Suprapubic skin (tissue), 4 donors: ENCODE measurements at regions not wholly inside any gene's neighbourhood (a gene's known extent, or its start where the extent isn't known, plus 50 kb on each side); places are given as distances from the start of the nearest gene placed in this dataset.

Source experiments
- DNase-seq, 2 donors: peaks; one replicate each; pipeline ENCODE4 v3.0.0-alpha.2; 2019; ENCODE audit warnings: low spot score in 2 of 2
- H3K27ac ChIP-seq: fragments of 200-600 bp; sonication (generic); one replicate; pipeline ENCODE4 v1.5.1; 2019
- H3K27me3 ChIP-seq: fragments of 200-600 bp; sonication (generic); one replicate; pipeline ENCODE4 v1.5.1; 2019
- H3K36me3 ChIP-seq: fragments of 200-600 bp; sonication (generic); one replicate; pipeline ENCODE4 v1.5.1; 2019
- H3K4me1 ChIP-seq: fragments of 200-600 bp; sonication (generic); one replicate; pipeline ENCODE4 v1.5.1; 2019
- H3K4me3 ChIP-seq: fragments of 200-600 bp; sonication (generic); one replicate; pipeline ENCODE4 v1.5.1; 2019; ENCODE audit warnings: mild to moderate bottlenecking
- H3K9me3 ChIP-seq: fragments of 200-600 bp; sonication (generic); one replicate; pipeline ENCODE4 v1.5.1; 2019
- CTCF ChIP-seq, 2 donors: fragments of 200-600 bp in 1 of 2; fragments of 450-650 bp in 1 of 2; sonication (generic) in 1 of 2; IDR thresholded peaks; one replicate each; pipeline ENCODE4 v1.5.1; 2016 to 2019; ENCODE audit warnings: antibody characterized with exemption in 2 of 2, mild to moderate bottlenecking in 1 of 2, moderate library complexity in 1 of 2
- EP300 ChIP-seq: sonication (generic); formaldehyde crosslinking; IDR thresholded peaks from one replicate; pipeline ENCODE4 v1.6.1; 2017; ENCODE audit warnings: antibody characterized with exemption
- POLR2A ChIP-seq, 2 donors: fragments of 450-650 bp; IDR thresholded peaks; one replicate each; pipeline ENCODE4 v1.6.1; 2017; ENCODE audit warnings: antibody characterized with exemption in 2 of 2, mild to moderate bottlenecking in 2 of 2, moderate library complexity in 2 of 2
- POLR2AphosphoS5 ChIP-seq, 3 donors: sonication (generic); formaldehyde crosslinking; IDR thresholded peaks; one replicate each; pipeline ENCODE4 v1.6.1; 2017; ENCODE audit warnings: antibody characterized with exemption in 3 of 3
- WGBS: methylation state at CpG from one replicate; pipeline ENCODE4 v1.1.5; 2018; 5-methylcytosine and 5-hydroxymethylcytosine counted together

DNA sequence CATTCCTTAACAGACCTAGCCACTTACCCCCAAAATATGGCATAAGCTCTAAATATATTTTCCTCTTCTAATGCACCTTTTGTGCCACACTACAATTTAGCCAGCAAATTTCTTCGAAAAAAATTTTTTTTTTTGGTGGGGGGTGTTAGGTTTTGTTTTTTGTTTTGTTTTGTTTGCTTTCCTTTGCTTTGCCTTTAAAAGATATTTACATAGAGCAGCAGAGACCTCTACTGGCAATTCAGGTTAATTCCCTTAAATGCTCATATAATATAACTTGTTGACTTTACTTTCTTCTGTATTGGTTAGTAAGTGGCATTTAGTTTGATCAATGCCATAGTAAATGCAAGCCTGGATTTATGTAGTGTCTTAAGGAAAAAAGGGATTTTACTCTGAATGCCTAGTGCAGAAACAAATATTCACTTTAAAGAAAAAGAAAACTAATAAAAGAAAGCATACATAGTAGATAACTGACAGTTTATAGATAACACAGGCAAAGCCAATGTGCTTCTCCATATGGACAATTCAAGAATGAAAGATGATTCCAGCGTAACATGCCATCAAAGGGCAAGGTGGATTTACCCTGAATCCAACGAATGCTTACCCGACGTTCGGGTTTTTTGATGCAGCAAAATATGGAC lies 1250.6 kb downstream of the GATA3 start:
- Histone ChIP-seq H3K36me3 (no peaks in the 10 kb centered on the region), H3K27ac (no peak overlapping the region), H3K4me1 (no peaks in the 10 kb centered on the region), H3K27me3 (peaks cover 8% of the 10 kb centered on the region), H3K4me3 (no peak overlapping the region), H3K9me3 (no peaks in the 10 kb centered on the region)
- TF ChIP-seq CTCF (IDR thresholded peaks at IDR 0.05) (peak in 1 of 2 donors; percentile 25), POLR2AphosphoS5 (IDR thresholded peaks at IDR 0.05) (no peak)
- WGBS = 51% methylated on average over 6 of the region's 6 CpGs
- no peak for DNase-seq

DNA sequence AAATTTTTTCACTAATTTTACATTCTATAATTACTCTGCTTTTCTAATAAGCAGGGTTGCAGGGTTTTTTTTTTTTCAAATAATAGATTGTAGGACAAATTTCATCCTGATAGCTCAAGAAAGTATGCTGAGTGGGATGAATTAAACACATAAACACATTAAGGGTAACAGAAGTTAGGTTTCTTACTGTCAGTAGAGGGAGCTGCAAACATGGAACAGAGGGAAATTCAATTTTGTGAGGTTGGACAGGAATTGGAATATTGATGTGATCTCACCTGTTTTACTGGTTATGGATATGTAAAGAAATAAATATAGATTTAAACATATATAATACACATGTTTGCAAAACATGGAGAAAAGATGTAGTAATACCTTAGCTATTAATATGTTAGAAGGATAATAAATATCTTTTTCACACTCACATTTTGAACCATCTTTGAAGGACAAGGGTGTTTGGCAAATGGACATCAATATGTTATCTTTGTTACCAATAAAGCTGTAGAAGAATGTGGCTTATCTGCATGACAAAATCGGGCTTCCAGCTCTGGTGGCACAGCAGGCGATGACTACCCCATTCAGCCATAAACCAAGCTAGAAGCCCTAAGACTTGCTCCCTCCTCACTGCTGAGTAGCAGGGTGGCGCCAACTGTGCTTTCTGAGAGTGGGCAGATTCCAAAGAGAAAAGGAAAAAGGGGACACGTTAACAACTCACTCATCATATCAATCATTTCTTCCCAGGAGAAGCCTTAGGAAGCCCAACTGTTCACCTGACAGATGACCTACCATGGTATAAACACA lies 1257.4 kb downstream of the GATA3 start:
- Histone ChIP-seq H3K27ac (no peak overlapping the region), H3K36me3 (no peaks in the 10 kb centered on the region), H3K27me3 (peaks cover 4% of the 10 kb centered on the region), H3K4me1 (no peaks in the 10 kb centered on the region), H3K4me3 (no peak overlapping the region), H3K9me3 (no peaks in the 10 kb centered on the region)
- DNase-seq = no peak
- WGBS = 52% methylated on average over 4 of the region's 4 CpGs
- no peak for TF ChIP-seq CTCF (IDR thresholded peaks at IDR 0.05)
- TF ChIP-seq POLR2A (IDR thresholded peaks at IDR 0.05) = no peak
- TF ChIP-seq POLR2AphosphoS5 (IDR thresholded peaks at IDR 0.05) = no peak
- no peak for TF ChIP-seq EP300

DNA sequence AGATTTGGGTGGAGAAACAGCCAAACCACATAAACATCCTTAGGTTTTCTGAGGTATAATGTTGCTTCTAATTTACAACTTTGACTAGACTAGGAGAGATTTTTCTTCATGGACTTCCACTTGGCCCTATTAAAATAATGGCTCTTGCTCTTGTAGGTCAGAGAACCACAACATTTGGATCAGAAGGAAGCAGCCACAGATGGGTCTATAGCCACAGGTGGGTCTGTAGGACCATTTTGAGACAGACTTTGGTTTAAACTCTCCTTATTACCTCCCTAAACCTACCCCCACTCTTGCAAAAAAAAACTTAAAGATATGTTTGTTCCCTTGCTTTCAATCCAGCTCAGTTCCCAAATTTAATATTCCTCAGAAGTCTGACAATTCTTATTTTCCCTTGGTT lies 1260.8 kb downstream of the GATA3 start:
- no peak for TF ChIP-seq EP300
- no peak for TF ChIP-seq POLR2AphosphoS5 (IDR thresholded peaks at IDR 0.05)
- no peak for TF ChIP-seq POLR2A (IDR thresholded peaks at IDR 0.05)
- no peak for TF ChIP-seq CTCF (IDR thresholded peaks at IDR 0.05)
- H3K27ac ChIP-seq = no peak overlapping the region
- no peak overlapping the region for H3K4me3 ChIP-seq
- DNase-seq = no peak
- no peaks in the 10 kb centered on the region for H3K36me3 ChIP-seq
- H3K9me3 ChIP-seq = no peaks in the 10 kb centered on the region
- no peaks in the 10 kb centered on the region for H3K27me3 ChIP-seq
- no peaks in the 10 kb centered on the region for H3K4me1 ChIP-seq

DNA sequence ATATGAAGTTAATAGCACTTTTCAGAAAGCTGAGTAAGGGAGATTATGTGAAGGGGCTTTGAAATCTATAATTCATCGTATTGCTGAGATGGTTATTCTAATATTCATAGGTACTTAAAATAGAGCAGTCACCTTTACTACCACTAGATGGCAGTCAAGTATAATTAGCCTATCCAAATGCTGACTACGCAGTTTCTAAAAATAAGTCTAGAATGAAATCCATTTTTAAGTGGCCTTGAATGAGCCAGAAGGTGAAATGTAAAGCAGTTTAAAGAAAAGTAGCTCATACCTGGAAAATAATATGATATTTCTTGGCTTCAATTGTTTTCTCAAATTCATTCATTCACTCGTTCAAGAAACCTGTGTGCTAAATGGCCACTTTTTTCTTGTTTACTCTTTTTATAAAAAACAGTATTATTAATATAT lies 1277.1 kb downstream of the GATA3 start:
- Histone ChIP-seq H3K27ac (no peak overlapping the region), H3K4me1 (no peaks in the 10 kb centered on the region), H3K36me3 (no peaks in the 10 kb centered on the region), H3K27me3 (peaks cover 9% of the 10 kb centered on the region), H3K4me3 (no peak overlapping the region), H3K9me3 (no peaks in the 10 kb centered on the region)
- DNase-seq = no peak
- 23% methylated on average over 3 of the region's 3 CpGs for WGBS
- TF ChIP-seq CTCF (IDR thresholded peaks at IDR 0.05) = peak; percentile 44 to 74
- no peak for TF ChIP-seq POLR2AphosphoS5 (IDR thresholded peaks at IDR 0.05)

- WGBS = 90% methylated on average over 3 of the region's 3 CpGs
- H3K4me1 ChIP-seq = no peaks in the 10 kb centered on the region
- TF ChIP-seq POLR2A (IDR thresholded peaks at IDR 0.05) = no peak
- DNase-seq = no peak
- H3K4me3 ChIP-seq = no peak overlapping the region
- H3K27me3 ChIP-seq = peaks cover 3% of the 10 kb centered on the region
- no peaks in the 10 kb centered on the region for H3K36me3 ChIP-seq
- H3K27ac ChIP-seq = no peak overlapping the region
- no peaks in the 10 kb centered on the region for H3K9me3 ChIP-seq
These were observed 1279.8 kb downstream of the GATA3 start for GRCh38 chr10:9334270-9334669.
